Left ventricle myocardium inferior (tissue), 1 donor: ENCODE measurements at regions not wholly inside any gene's neighbourhood (a gene's known extent, or its start where the extent isn't known, plus 50 kb on each side); places are given as distances from the start of the nearest gene placed in this dataset.

Experiments
- DNase-seq: peaks from one replicate; pipeline ENCODE4 v3.0.0-alpha.2; 2020
- H3K27ac ChIP-seq: fragments of 200-600 bp; replicated peaks from 2 replicates; pipeline ENCODE4 v1.8.0; 2021
- H3K27me3 ChIP-seq: fragments of 200-600 bp; 2 replicates; pipeline ENCODE4 v1.8.0; 2021; ENCODE audit warnings: low read depth
- H3K36me3 ChIP-seq: fragments of 200-600 bp; 2 replicates; pipeline ENCODE4 v1.8.0; 2021
- H3K4me1 ChIP-seq: fragments of 200-600 bp; 2 replicates; pipeline ENCODE4 v1.8.0; 2021
- H3K4me3 ChIP-seq: fragments of 200-600 bp; 2 replicates; pipeline ENCODE4 v1.8.0; 2021; ENCODE audit warnings: mild to moderate bottlenecking, moderate library complexity
- H3K9me3 ChIP-seq: fragments of 200-600 bp; replicated peaks from 2 replicates; pipeline ENCODE4 v1.8.0; 2021
- CTCF ChIP-seq: fragments of 200-600 bp; IDR thresholded peaks from 2 replicates; pipeline ENCODE4 v1.8.0; 2021; ENCODE audit warnings: antibody characterized with exemption, mild to moderate bottlenecking, borderline replicate concordance
- intact Hi-C: fragments of 100-400 bp; cut with micrococcal nuclease; formaldehyde crosslinking; loops from one replicate; pipeline ENCODE4 v1.11.0; 2022
- donor health status: DM: no; HTN: yes; CAD: no; lungs with severe emphysema.

GRCh38 chr7:94241402-94241925 lies 153.2 kb upstream of the COL1A2 start:
- intact Hi-C loops, result no loop called here
- no peaks in the 10 kb centered on the region for H3K36me3 ChIP-seq
- TF ChIP-seq CTCF, result no peak
- no peak overlapping the region for H3K27ac ChIP-seq
- no peak for DNase-seq
- no peaks in the 10 kb centered on the region for H3K27me3 ChIP-seq
- H3K4me1 ChIP-seq, result peaks cover 12% of the 10 kb centered on the region
- no peak overlapping the region for H3K4me3 ChIP-seq
- no peaks in the 10 kb centered on the region for H3K9me3 ChIP-seq

- intact Hi-C loops, result no loop called here
- peaks cover 12% of the 10 kb centered on the region for H3K4me1 ChIP-seq
- no peak for TF ChIP-seq CTCF
- no peaks in the 10 kb centered on the region for H3K36me3 ChIP-seq
- H3K9me3 ChIP-seq, result no peaks in the 10 kb centered on the region
- H3K27ac ChIP-seq, result no peak overlapping the region
- no peak overlapping the region for H3K4me3 ChIP-seq
- no peaks in the 10 kb centered on the region for H3K27me3 ChIP-seq
- DNase-seq, result no peak
These were observed 151.5 kb upstream of the COL1A2 start for GRCh38 chr7:94243066-94243711.

GRCh38 chr7:94244760-94245159 lies 149.9 kb upstream of the COL1A2 start:
- H3K9me3 ChIP-seq, result no peaks in the 10 kb centered on the region
- no peaks in the 10 kb centered on the region for H3K36me3 ChIP-seq
- H3K4me3 ChIP-seq, result no peak overlapping the region
- no peaks in the 10 kb centered on the region for H3K27me3 ChIP-seq
- H3K27ac ChIP-seq, result no peak overlapping the region
- no peak for DNase-seq
- intact Hi-C loops, result no loop called here
- H3K4me1 ChIP-seq, result peaks cover 6% of the 10 kb centered on the region
- TF ChIP-seq CTCF, result no peak

- Histone ChIP-seq H3K27me3 (no peaks in the 10 kb centered on the region), H3K36me3 (no peaks in the 10 kb centered on the region), H3K4me1 (no peaks in the 10 kb centered on the region), H3K4me3 (no peak overlapping the region), H3K9me3 (no peaks in the 10 kb centered on the region), H3K27ac (no peak overlapping the region)
- DNase-seq, result no peak
- intact Hi-C loops, result no loop called here
- TF ChIP-seq CTCF, result no peak
These were observed 149.2 kb upstream of the COL1A2 start for GRCh38 chr7:94245500-94245899.

GRCh38 chr7:94247970-94248369 lies 146.7 kb upstream of the COL1A2 start:
- Histone ChIP-seq H3K27ac (no peak overlapping the region), H3K4me3 (no peak overlapping the region), H3K4me1 (no peaks in the 10 kb centered on the region), H3K9me3 (no peaks in the 10 kb centered on the region), H3K27me3 (no peaks in the 10 kb centered on the region), H3K36me3 (no peaks in the 10 kb centered on the region)
- TF ChIP-seq CTCF, result no peak
- DNase-seq, result no peak
- intact Hi-C loops, result no loop called here
